IMR-90 (cell line): ENCODE measurements at regions not wholly inside any gene's neighbourhood (a gene's known extent, or its start where the extent isn't known, plus 50 kb on each side); places are given as distances from the start of the nearest gene placed in this dataset.
A peak's percentile ranks its signal among the peaks of the same experiment; 100 is the strongest.

Experiments used
- ATAC-seq: fragments of 200-7000 bp; cut with Tn5 transposase; 2 replicates; pipeline ENCODE4 v1.9.1; 2020; ENCODE audit warnings: low read depth, mild to moderate bottlenecking, moderate library complexity
- BruUV-seq: library from RNA; stranded (reverse); fragments of 400-500 nt; replicated peaks from 2 replicates; lab custom pipeline; 2021; lab: Mats Ljungman, UMichigan
- CTCF ChIA-PET: fragments of 300-600 bp; formaldehyde crosslinking; extraction: SDS; loops from one replicate; lab custom pipeline; 2021; ENCODE audit warnings: antibody characterized with exemption; lab: Yijun Ruan, JAX
- POLR2A ChIA-PET: fragments of 300-600 bp; sonication (Branson Sonifier 250); formaldehyde crosslinking; loops from one replicate; lab custom pipeline; 2022; ENCODE audit warnings: antibody characterized with exemption; ENCODE audit not compliant: unreplicated experiment; lab: Charles Lee
- DNase-seq: peaks from one replicate; pipeline ENCODE4 v3.0.0; 2013
- H2AFZ ChIP-seq: replicated peaks from 2 replicates; pipeline ENCODE3; 2013; ENCODE audit warnings: low read length, mild to moderate bottlenecking; ENCODE audit not compliant: poor library complexity
- H2AK5ac ChIP-seq: 2 replicates; pipeline ENCODE4 v1.6.1; 2013; ENCODE audit warnings: low read depth, low read length, inconsistent platforms
- H2AK9ac ChIP-seq: replicated peaks from 2 replicates; pipeline ENCODE3; 2013; ENCODE audit warnings: mild to moderate bottlenecking, low read depth, low read length, moderate library complexity; ENCODE audit not compliant: poor library complexity
- H2BK120ac ChIP-seq: 2 replicates; pipeline ENCODE4 v1.6.1; 2013; ENCODE audit warnings: low read depth, low read length, inconsistent platforms
- H2BK15ac ChIP-seq: 3 replicates; pipeline ENCODE4 v1.6.1; 2013; ENCODE audit warnings: low read depth, low read length, inconsistent platforms
- H2BK20ac ChIP-seq: 2 replicates; pipeline ENCODE4 v1.6.1; 2013; ENCODE audit warnings: low read depth, mild to moderate bottlenecking, inconsistent platforms, low read length, moderate library complexity
- H2BK5ac ChIP-seq: 2 replicates; pipeline ENCODE4 v1.6.1; 2013; ENCODE audit warnings: mild to moderate bottlenecking, low read depth, low read length, inconsistent platforms; ENCODE audit not compliant: poor library complexity, severe bottlenecking
- H3K14ac ChIP-seq: replicated peaks from 2 replicates; pipeline ENCODE4 v1.6.1; 2013; ENCODE audit warnings: low read depth, low read length, inconsistent platforms
- H3K18ac ChIP-seq: 2 replicates; pipeline ENCODE4 v1.6.1; 2013; ENCODE audit warnings: low read depth, low read length, control low read depth
- H3K23ac ChIP-seq: 2 replicates; pipeline ENCODE4 v1.6.1; 2013; ENCODE audit warnings: low read depth, low read length, inconsistent platforms
- H3K27ac ChIP-seq: 2 replicates; pipeline ENCODE4 v1.5.1; 2013; ENCODE audit warnings: mild to moderate bottlenecking, control low read depth, low read length; ENCODE audit not compliant: insufficient read depth
- H3K27me3 ChIP-seq: 2 replicates; pipeline ENCODE4 v1.6.1; 2013; ENCODE audit warnings: low read length; ENCODE audit not compliant: control insufficient read depth, insufficient read depth
- H3K36me3 ChIP-seq: 2 replicates; pipeline ENCODE4 v1.6.1; 2013; ENCODE audit warnings: low read length, mixed read lengths; ENCODE audit not compliant: control insufficient read depth, insufficient read depth
- H3K4ac ChIP-seq: 2 replicates; pipeline ENCODE4 v1.6.1; 2013; ENCODE audit warnings: low read depth, low read length, inconsistent platforms
- H3K4me1 ChIP-seq: 2 replicates; pipeline ENCODE4 v1.6.1; 2013; ENCODE audit warnings: low read length, mixed read lengths; ENCODE audit not compliant: control insufficient read depth, insufficient read depth
- H3K4me2 ChIP-seq: 2 replicates; pipeline ENCODE4 v1.6.1; 2013; ENCODE audit warnings: low read depth, mild to moderate bottlenecking, control low read depth, low read length, moderate library complexity
- H3K4me3 ChIP-seq: 2 replicates; pipeline ENCODE4 v1.5.1; 2013; ENCODE audit warnings: low read depth, mild to moderate bottlenecking, control low read depth, low read length, moderate library complexity; ENCODE audit not compliant: insufficient read depth
- H3K56ac ChIP-seq: 2 replicates; pipeline ENCODE4 v1.6.1; 2013; ENCODE audit warnings: low read length, inconsistent platforms; ENCODE audit not compliant: insufficient read depth; ENCODE audit errors: extremely low read depth
- H3K79me1 ChIP-seq, 2 experiments: 2 replicates each; pipeline ENCODE4 v1.6.1; 2013; ENCODE audit warnings: low read length in 2 of 2, inconsistent platforms in 1 of 2, low read depth in 1 of 2
- H3K9ac ChIP-seq: 2 replicates; pipeline ENCODE4 v1.6.1; 2013; ENCODE audit warnings: low read depth, low read length, control low read depth
- H3K9me1 ChIP-seq: 2 replicates; pipeline ENCODE4 v1.6.1; 2013; ENCODE audit warnings: low read length, inconsistent platforms; ENCODE audit not compliant: insufficient read depth
- H3K9me3 ChIP-seq: 2 replicates; pipeline ENCODE4 v1.6.1; 2013; ENCODE audit warnings: low read length; ENCODE audit not compliant: control insufficient read depth, insufficient read depth
- H4K20me1 ChIP-seq: 2 replicates; pipeline ENCODE4 v1.6.1; 2013; ENCODE audit warnings: low read length, inconsistent platforms; ENCODE audit not compliant: insufficient read depth
- H4K5ac ChIP-seq: 2 replicates; pipeline ENCODE4 v1.6.1; 2013; ENCODE audit warnings: mild to moderate bottlenecking, low read depth, low read length, control low read depth
- H4K8ac ChIP-seq, 2 experiments: 2 replicates each; pipeline ENCODE4 v1.6.1; 2013; ENCODE audit warnings: low read depth in 2 of 2, low read length in 2 of 2, control low read depth in 1 of 2, inconsistent platforms in 1 of 2
- H4K91ac ChIP-seq: 2 replicates; pipeline ENCODE4 v1.6.1; 2013; ENCODE audit warnings: low read depth, low read length, inconsistent platforms; ENCODE audit not compliant: insufficient read depth
- CEBPB ChIP-seq: IDR thresholded peaks from 2 replicates; pipeline ENCODE4 v1.6.1; 2012; ENCODE audit warnings: low read depth, low read length, improper control_type of control experiment
- FOS ChIP-seq: fragments of 150-350 bp; IDR thresholded peaks from 2 replicates; pipeline ENCODE4 v1.6.1; 2016; ENCODE audit warnings: low read depth, low read length
- MAFK ChIP-seq: IDR thresholded peaks from 2 replicates; pipeline ENCODE4 v1.6.1; 2012; ENCODE audit warnings: low read depth, low read length, improper control_type of control experiment
- RAD21 ChIP-seq: IDR thresholded peaks from 2 replicates; pipeline ENCODE4 v1.6.1; 2012; ENCODE audit warnings: low read length, improper control_type of control experiment
- dilution Hi-C: fragments of 300-500 bp; cut with HindIII; formaldehyde crosslinking; loops from one replicate; pipeline ENCODE4 v1.14.3; 2018; ENCODE audit warnings: low sequenced_read_pairs; ENCODE audit not compliant: unreplicated experiment
- in situ Hi-C: fragments of 300-500 bp; cut with MboI; formaldehyde crosslinking; loops from 3 replicates; pipeline ENCODE4 v1.14.3; 2019; ENCODE audit warnings: low sequenced_read_pairs, inconsistent platforms, mixed read lengths
- intact Hi-C: fragments of 100-400 bp; cut with micrococcal nuclease; formaldehyde crosslinking; loops from 2 replicates; pipeline ENCODE4 v1.10.0; 2022

DNA sequence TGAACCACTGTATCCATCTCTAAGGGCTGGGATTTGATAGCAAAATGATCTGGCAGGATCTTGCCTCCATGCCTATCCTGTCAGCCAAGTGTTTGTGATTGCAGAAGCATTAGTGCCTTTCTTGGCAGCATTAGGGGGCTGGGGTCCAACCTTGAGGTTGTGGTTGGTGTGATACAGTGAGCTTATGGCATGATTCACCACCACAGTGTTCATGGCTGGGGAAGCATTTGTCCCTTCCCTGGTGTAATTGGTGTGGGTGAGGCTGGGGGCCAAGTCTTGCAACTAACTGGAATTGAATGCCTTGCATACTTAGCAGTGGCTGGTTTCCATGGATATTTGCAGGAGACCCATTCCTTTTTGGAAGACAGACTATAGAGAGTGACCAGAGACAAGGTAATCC is 271.0 kb upstream of the TBL1XR1 start:
- TF ChIP-seq MAFK (peak; percentile 21; the same call in 1 of the 2 replicates), CEBPB (peak; percentile 73), RAD21 (no peak; the same call in 1 of the 2 replicates), FOS (peak; percentile 30; the same call in 1 of the 2 replicates)
- 0 out of 3 replicates have a peak overlapping the region, but pooled peaks have one; percentile 2 for H2BK15ac ChIP-seq
- ATAC-seq, result peak; percentile 78
- peak overlapping the region; percentile 57; the same call in 1 of the 2 replicates for H3K14ac ChIP-seq
- dilution Hi-C loops, result no loop called here
- no TSS peak for BruUV-seq
- no peak overlapping the region for H4K5ac ChIP-seq
- no peak overlapping the region for H2BK5ac ChIP-seq
- H4K91ac ChIP-seq, result peak overlapping the region; percentile 38
- no peaks in the 10 kb centered on the region for H3K79me1 ChIP-seq
- no peaks in the 10 kb centered on the region for H3K36me3 ChIP-seq
- peaks cover 12% of the 10 kb centered on the region for H3K4me1 ChIP-seq
- peak overlapping the region; percentile 54; the same call in 1 of the 2 replicates for H2AK5ac ChIP-seq
- H3K9me3 ChIP-seq, result no peaks in the 10 kb centered on the region
- peak overlapping the region; percentile 51 for H3K4ac ChIP-seq
- CTCF ChIA-PET, result interaction anchor here (1.0 kb wide), 1 partner anchor 309 kb away, joined by 3 read pairs; no protein-coding TSS in a partner anchor
- H3K23ac ChIP-seq, result no peak overlapping the region
- H2AFZ ChIP-seq, result peak overlapping the region; percentile 58
- DNase-seq, result peak; percentile 96
- H3K18ac ChIP-seq, result no peak overlapping the region
- 0 out of 2 replicates have a peak overlapping the region, but pooled peaks have one; percentile 17 for H2BK20ac ChIP-seq
- intact Hi-C loops, result no loop called here
- H3K27me3 ChIP-seq, result no peaks in the 10 kb centered on the region
- H3K9me1 ChIP-seq, result peaks cover 7% of the 10 kb centered on the region; the same call in 1 of the 2 replicates
- H3K56ac ChIP-seq, result no peak overlapping the region
- H2AK9ac ChIP-seq, result peak overlapping the region; percentile 22
- POLR2A ChIA-PET, result interaction anchor here (0.5 kb wide), 1 partner anchor 70 kb away, joined by 12 read pairs; no protein-coding TSS in a partner anchor
- H3K9ac ChIP-seq, result no peak overlapping the region
- in situ Hi-C loops, result loop anchor here (5.0 kb wide), 1 partner anchor 271 kb away; the partner anchor contains the start of gene TBL1XR1
- H3K4me2 ChIP-seq, result no peak overlapping the region
- H3K27ac ChIP-seq, result peak overlapping the region; percentile 2; the same call in 1 of the 2 replicates
- H4K20me1 ChIP-seq, result no peaks in the 10 kb centered on the region
- peak overlapping the region in 1 of 2 experiments; percentile 4; a peak in 1 of 4 replicates for H4K8ac ChIP-seq
- peak overlapping the region; percentile 53 for H2BK120ac ChIP-seq
- no peak overlapping the region for H3K4me3 ChIP-seq
